NCI-H1092 treated with DMSO at 0.1 percent for 48 hours (cell line): ENCODE measurements at regions not wholly inside any gene's neighbourhood (a gene's known extent, or its start where the extent isn't known, plus 50 kb on each side); places are given as distances from the start of the nearest gene placed in this dataset.

Source experiments
- DNase-seq: peaks from one replicate; lab custom pipeline; 2025; lab: John Stamatoyannopoulos, UW

DNA sequence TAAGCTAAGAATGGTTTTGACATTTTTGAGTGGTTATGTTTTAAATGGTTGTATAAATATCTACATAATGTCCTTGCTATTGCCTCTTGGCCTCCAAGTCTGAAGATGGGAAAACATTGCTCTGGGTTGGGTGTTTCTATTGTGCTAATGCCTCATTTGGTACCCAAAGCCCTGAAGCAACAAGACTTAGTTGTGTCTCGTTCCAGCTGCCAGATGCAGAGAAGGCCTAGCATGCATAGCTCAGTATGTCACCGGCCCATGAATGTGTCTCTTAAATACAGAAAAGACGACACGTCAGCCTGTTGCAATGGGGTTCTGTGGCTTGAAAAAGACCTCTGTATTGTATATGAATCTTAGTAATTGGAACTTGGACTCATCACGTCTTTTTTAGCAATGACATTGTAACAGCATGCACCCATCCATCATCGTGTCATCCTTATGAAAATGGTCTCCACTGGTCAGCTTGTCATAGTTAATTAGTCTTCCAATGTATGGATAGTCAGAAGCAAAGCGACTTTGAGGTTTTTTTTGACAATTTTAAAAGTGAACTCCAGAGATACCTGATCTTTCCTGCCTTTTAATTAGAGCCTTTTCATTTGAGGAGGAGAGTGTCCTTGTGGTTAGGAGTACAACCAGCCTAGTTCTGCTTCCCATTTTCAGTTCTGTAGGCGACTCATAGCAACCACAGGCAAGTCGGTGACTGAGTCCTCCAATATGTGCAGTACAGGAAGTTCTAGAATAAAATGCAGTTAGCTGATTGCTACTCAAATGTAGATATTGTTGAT, 126.4 kb upstream of the GATB start:
- DNase-seq: no peak

DNA sequence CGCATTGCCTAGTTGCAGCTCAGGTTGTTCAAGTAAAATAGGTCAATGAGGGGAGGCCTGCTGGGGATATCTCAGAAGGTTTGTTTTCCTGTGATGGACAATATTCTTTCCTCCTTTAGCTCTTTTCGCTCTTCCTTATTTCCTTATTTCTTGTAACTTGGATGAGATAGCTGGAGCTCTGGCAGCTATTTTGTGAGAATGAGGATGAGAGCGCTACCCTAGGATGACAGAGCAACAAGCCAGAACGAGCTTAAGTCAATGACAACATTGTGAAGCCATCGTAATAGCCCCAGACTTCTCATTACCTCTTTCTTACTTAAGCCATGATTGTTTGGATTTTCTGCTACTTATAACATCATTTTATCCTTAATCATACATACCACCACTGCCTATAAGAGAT, 124.3 kb upstream of the GATB start:
- DNase-seq: no peak

DNA sequence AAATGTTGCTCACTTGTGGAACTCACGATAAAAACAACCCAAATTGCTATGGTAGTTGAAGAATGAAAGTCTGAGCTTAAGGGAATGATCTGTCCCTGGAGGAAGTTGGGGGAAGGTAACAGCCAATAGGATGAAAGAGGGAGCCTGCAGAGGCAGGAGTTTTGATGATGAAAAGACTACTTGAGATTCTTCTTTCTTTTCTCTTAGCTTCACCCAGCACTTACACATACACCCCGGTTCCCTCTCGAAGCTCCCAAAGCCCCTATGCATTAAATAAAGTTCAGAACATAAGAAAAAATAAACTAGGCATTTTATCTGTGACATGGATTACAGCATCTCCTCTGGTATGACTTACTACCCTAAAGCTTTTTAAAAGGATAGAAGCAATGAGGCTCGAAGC, 122.9 kb upstream of the GATB start:
- no peak for DNase-seq

DNA sequence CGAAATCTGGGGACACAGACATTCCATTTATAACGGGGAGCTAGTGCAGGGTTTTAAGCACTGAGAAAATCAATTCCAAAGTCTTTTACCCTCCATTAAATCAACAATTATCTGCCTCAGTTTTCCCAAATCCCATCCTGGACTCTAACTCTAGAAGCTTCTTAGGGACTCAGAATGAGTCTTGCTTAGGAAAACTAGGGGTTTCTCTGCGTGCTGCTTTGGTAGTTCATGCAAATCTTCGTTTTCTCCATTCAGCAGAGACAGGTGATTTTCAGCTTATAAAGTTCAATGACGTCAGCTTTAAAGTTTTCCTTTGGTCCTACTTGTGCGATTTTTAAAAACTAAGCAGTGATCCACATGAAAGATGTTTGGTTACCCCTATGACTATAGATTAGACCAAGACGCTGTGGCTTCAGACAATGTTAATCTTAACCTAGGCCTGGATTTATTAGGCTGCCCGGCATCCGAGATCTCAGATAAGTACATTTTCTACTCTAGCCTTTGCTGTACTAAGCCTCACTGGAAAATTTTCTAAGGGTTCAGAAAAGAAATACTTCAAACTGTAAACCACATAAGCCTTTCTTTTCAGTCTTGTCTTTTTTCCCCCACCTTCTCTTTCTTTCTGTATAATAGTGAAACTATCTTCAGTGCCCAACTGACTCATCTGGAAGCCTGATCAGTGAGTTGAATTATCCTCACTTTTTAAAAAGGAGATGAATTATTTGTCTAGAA, 121.4 kb upstream of the GATB start:
- no peak for DNase-seq

DNA sequence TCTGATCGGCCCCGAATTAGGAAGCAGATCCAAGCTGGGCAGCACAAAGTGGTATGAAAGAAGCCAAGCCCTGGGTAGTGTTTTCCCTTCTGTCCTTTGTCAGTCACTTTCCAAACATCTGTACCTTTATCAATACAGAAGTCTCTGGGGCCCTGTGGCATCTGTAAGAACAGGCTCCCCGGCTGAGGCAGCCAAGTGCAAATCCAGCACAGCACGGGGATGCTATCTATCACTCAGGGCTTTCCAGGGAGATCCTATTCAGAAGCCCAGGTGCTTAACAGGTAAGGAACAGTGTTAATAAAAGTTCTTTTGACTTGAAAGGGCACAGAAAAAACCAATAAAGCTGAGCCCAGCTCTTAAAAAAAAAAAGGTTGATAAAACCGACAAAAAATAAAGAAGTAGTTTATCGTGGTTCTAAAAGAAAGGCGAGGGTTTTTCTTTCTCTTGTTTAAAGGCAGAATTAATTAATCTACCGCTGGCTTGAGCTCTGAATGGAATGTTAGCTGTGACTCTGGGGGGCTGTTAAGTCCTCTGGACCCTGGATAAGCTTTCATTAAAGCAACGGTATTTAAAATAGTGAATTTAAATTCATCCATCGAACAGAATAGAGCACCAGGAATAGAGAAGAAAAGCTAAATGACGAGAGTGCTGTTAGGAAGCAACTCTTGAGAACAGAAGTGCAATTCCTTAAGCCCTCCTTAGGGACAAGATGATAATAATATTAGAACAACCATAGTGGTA, 119.1 kb upstream of the GATB start:
- DNase-seq: no peak

DNA sequence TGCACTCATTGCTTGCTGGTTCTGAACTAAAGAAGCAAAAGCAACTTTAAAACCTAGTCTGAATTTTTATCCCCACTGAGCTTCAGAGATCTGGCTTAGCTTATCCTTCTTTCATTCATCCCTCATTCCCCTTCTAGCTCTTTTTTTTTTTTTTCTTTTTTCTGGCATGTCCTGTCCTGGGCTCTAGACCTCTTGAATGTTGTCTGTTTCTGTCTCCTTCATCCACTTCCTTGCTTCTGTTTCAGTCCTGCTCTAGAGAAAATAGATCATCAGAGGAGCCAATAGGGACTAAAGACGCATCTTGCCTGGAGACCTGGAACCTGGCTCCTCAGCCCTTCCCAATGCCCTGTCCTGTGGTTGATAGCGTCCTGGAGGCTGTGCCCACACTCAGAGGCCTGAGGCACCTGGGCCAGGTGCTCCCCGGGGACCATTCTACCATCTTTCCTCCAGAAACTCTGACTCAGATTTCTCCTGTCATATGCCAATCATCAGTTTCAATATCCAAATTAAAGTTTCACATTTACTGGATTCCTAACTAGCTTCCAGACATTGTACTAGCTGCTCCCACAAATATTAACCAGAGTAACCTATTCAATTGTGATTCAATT, 115.7 kb upstream of the GATB start:
- DNase-seq: no peak

DNA sequence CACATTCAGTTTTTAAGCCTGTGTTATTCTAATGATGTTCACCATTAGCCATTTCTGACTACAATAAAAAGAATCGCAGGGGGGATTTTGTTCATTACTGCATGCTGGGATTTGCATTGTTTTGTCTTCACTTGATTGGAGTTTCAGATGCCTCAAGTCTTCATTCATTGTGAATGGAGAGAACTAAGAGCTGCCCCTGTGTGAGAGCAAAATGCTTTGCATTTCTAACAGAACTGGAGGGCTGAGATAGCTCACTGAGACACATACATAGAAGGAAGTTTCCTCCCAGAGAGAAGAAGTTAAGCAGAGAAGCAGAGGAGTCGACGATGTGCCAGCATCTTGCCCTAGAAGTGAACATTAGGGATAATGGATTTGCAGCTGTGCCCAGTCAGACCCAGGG, 113.5 kb upstream of the GATB start:
- no peak for DNase-seq

DNA sequence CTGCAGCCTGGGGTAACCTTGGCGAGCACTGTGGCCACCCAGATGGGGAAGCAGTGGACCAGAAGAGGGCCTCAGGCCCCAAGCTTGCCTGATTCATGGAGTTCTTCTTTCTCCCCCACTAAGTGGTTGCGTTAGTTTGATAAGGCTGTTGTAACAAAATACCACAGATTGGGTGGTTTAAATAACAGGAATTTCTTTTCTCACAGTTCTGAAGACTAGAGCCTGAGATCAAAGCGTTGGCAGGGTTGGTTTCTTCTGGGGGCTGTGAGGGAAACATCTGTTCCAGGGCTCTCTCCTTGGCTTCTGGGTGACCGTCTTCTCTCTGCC, 105.7 kb upstream of the GATB start:
- no peak for DNase-seq

DNA sequence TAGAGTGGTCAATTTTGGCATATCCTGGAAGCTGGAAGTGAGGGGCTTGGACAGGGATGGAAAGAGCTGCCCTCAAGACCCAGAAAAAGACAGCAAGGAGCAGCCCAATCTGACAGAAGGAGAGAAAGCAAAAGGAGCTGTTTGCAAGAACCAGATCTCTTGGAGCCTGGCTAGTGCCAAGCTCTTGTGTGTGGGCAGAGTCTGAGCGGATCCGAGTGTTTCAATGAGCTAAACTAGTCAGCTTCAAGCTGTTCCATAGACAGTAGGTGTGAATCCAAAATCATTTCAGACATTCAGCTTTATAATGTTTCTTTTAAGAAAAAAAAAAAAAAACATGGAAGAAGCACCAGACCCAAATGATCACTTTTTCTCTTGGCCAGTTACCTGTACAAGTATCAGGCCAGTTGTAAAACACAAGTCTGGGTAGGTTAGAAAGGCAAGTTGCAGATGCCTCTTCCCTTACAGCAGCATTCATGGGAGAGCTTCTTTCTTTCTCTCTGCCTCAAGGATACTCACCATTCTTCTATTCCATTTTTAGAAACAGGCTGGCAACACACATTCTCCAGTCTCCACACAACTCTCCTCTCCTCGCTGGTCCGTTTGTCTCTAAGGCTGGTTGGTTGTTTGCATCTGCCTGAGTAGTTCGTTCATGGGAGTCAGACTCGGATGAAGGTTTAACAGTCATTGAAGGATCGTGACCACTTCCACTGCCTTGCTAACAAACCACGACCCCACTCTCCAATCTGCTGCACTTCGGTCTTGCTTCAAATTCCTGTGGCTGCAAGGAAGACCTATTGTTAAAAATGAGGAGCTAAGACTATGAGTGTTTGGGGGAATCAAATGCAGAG, 105.2 kb upstream of the GATB start:
- DNase-seq: no peak

DNA sequence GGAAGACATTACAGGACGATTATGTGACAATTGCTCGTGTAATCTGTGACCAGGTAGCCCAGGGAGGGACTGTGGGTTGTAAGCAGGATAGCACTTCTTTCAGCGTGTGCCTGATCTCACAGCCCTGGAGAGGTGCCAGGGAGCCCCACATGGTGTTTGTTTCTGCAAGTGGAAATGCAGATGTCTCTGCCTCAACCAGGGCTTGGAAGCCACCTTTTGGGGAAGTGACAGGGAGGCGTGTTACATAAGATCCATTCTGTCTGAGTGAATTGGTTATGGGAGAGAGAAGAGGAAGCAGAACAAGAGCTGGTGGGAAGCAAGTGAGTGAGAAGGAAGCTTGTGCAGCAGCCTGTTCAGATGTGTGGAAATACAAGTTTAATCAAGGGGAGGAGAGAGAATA, 104.5 kb upstream of the GATB start:
- no peak for DNase-seq

DNA sequence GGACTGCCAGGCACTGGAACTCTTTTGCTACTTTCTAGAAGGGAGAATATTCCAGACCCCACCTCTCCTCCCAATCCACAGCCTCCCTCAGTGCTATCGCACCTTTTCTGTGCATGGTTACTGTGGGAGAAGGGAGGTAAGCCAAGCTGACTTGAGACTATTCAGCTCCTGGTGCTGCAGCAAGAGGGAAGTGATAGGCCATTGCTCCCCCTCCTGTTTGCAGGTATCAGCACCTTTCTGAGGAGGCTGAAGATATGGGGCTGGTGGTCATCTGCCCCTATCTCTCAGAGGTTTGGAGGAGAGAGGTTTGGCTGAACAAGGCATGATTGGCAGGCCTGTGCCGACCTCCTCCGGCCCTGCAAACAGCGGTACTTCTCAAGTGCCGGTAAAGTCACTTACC, 103.3 kb upstream of the GATB start:
- no peak for DNase-seq

DNA sequence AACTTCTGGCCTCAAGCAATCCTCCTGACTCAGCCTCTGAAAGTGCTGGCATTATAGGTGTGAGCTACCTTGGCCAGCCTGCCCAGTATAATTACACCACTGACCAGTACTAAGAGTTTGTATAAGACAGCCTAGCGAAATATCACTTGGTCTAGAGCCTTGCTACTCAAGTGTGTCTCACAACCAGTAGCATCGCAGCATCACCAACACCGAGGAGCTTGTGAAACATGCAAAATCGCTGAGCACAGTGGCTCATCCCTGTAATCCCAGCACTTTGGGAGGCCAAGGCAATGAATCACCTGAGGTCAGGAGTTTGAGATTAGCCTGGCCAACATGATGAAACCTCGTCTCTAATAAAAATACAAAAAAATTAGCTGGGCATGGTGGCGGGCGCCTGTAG, 102.0 kb upstream of the GATB start:
- no peak for DNase-seq

DNA sequence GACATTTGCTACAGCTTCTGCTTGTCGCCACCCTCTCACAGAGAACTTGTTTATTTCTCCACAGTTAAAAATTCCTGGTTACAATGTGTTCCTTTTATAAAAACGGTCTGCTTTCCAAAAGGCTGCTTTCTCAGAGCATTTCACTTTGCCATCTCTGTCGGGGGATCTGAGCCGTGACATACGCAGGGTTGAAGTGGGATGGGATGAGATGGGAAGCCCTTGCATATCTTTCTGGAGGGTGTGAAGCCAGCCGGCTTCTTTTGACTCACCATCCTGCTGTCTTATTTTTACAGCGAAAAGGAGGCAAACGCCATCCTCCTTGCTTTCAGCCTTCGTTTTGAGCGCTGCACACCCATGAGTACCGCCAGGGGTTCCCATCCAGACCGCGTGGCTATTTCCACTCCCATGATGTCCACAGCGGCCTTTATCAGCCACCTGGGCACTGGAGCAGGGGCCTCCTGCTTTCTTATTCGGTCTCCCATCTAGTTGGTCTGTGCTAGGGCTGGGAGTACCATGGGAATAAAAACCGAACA, 99.8 kb upstream of the GATB start:
- no peak for DNase-seq

DNA sequence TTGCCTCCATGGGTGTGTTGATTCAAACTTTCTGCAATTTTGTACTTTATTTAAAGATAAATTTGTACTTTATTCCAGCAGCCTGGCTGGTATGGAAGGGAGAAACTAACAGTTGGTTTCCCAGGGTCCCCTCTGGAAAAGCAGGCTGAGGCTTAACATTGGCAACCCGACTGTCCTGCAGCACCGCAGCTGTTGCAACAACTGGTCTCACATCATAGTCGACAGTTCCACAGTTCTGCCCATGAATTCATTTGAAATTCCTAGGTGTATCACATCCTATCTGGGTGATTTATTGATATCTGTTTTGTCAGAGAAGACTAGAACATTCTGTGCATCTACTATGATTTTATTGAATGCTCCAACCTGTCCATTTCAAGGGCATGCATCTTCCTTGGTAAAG, 98.8 kb upstream of the GATB start:
- no peak for DNase-seq

DNA sequence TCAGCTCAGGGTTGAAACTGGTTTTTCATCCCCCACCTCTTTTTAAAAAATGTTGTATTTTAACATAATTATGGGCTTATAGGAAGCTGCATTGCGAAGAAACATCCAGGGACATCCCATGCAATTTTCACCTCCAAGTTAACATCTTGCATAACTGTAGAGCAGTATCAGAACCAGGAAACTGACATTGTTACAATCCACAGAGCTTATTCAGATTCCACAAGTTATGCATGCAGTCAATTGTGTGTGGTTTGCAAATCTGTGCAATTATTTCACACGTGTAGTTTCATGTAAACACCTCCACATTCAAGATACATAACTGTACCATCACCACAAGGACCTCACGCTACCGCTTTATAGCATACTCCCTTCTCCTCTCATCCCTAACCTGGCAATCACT, 97.5 kb upstream of the GATB start:
- DNase-seq: no peak

DNA sequence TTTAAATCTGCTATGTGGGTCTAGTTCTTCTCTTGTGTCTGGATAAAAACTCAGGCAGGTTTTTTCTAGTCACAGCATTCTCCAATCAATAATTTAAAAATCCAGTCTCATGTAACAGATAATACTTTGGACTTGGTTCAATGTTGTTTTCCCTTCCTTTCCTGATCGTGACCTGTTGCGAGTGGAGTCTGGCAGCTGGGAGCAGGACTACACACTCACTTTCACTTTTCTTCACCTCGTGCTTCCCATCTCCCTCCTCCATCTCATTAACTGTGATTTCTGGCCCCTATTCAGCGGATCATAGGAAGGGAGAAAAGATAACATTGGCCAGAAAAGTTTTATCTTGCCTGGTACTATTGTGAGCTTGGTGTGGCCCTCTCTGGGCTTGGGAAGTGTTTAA, 96.6 kb upstream of the GATB start:
- no peak for DNase-seq

DNA sequence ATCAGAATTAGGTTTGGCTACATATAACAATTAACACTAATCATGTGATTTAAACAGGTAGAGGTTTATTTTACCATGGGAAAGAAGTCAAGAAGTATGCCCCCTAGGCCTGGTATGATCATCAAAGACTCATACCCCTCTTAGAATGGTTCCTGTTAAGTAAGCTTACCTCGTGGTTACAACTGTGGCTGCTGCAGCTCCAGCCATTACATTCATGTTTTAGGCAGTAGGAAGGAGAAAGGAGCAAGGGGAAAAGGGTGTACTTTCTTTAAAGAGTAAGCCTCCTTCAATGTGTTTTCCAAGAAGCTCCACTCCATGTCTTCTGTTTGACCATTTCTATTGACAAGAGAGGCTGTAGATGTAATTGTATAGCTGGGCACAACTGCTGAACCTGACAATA, 94.9 kb upstream of the GATB start:
- DNase-seq: no peak

DNA sequence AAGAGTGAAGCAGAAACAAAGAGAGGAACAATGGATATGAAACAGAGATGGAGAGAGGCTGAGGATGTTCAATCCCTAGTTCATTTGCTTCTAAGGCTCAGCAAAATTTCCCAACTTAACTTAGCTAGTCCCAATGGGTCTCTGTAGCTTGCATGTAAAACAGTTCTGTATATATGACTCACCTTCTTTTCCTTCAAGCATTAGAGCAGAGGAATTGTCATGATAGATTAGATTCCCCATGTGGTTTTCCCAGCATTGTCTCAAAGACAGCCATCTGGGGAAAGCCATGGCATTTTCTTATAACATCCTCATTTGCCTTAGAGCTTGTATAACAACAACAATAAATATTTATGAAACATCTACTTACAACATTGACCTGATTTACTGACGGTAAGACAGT, 93.9 kb upstream of the GATB start:
- no peak for DNase-seq

DNA sequence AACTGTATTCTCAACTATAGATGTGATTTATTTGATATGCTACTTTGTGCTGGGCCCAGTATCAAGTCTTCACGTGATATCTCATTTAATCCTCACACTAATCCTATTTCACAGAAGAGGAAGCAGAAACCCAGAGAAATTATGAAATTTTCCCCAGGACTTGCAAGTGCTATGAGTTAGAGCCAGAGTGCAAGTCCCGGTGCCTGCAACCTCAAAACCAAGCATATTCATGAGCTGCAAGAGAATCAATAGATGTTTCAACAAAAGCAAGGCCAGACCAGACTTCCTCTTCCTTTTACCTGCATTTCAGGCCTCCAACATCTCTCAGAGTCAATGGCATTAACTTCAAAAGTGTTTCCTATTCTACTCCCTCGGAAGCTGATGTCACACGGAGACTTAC, 92.2 kb upstream of the GATB start:
- DNase-seq: no peak

DNA sequence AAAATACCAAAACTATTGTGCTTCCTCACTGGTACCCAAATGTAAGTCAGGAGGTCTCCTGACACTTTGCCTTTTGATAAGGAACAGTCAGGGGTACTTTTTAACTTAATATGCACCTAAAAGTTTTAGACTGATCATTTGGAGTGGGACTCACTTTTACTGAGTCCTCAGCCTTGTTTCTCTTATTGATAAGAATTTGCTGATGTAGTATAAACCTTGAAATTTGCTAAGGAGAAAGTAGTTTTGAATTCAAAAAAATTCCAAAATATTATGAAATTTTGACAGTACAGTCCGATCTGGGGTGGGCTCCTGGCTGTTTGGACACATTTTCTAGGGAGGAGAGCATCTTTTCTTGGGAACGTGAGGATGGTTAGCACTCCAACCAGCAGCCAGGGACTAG, 91.4 kb upstream of the GATB start:
- DNase-seq: no peak

DNA sequence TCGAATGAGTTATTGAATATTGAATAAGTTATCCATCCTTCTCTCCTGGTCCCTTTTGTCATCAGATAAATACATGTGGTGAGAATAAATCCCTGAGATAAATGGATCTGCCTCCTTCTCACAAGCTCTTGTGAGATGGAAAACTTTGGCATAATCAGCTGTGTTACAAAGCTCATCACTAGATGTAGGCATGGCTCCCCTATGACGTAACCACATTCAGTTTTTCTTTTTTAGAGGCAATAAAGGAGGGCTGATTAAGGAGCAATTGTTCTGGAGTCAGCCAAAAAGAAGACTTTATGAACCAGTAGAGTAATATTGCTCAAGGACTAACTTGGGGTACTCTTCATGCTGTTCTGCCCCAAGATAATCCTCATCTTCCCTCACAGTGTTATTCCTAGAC, 90.5 kb upstream of the GATB start:
- no peak for DNase-seq

DNA sequence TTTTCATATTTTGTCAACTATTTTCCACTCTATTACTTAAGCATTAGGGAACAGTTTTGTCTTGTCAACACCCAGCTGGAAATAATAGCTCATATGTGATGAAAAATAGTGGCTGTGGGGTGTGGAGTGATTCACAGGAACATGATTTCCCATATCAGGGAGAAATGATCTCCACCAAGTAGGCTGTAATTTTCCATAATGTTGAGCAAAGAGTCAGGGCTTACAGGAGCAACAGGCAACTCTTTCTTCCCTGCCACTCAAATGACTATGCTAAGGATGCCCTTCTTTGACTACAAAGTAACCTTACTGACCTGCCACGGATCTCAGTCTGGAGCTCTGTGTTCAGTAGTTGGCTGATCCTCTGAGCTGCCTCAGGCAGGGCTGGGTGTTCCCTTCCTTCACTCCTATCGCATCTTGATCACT, 90.0 kb upstream of the GATB start:
- no peak for DNase-seq
